Progenitor cell of endocrine pancreas (in vitro differentiated cells): ENCODE measurements at regions not wholly inside any gene's neighbourhood (a gene's known extent, or its start where the extent isn't known, plus 50 kb on each side); places are given as distances from the start of the nearest gene placed in this dataset.

ENCODE experiments used
- DNase-seq: peaks from one replicate; pipeline ENCODE4 v3.0.0; 2021; ENCODE audit warnings: low spot score; ENCODE audit not compliant: unreplicated experiment
- H3K27ac Mint-ChIP-seq: 2 replicates; pipeline ENCODE4 v1.8.0; 2021; ENCODE audit warnings: mild to moderate bottlenecking, moderate library complexity, mixed read lengths
- H3K27me3 Mint-ChIP-seq: 2 replicates; pipeline ENCODE4 v1.8.0; 2021; ENCODE audit warnings: mixed read lengths
- H3K36me3 Mint-ChIP-seq: 2 replicates; pipeline ENCODE4 v1.8.0; 2022; ENCODE audit warnings: mixed read lengths; ENCODE audit not compliant: insufficient read depth
- H3K4me1 Mint-ChIP-seq: 2 replicates; pipeline ENCODE4 v1.8.0; 2021; ENCODE audit warnings: low read depth, mixed read lengths
- H3K4me3 Mint-ChIP-seq: 2 replicates; pipeline ENCODE4 v1.8.0; 2021; ENCODE audit warnings: low read depth, mild to moderate bottlenecking, moderate library complexity, mixed read lengths
- H3K9me3 Mint-ChIP-seq: 2 replicates; pipeline ENCODE4 v1.8.0; 2021; ENCODE audit warnings: low read depth, mixed read lengths
- TF ChIP-seq, protein P1 (sequence below): fragments of 200-600 bp; sonication (generic); IDR thresholded peaks from one replicate; pipeline ENCODE4 v1.5.0; 2021; ENCODE audit warnings: antibody characterized with exemption, mild to moderate bottlenecking; ENCODE audit not compliant: unreplicated experiment

DNA sequence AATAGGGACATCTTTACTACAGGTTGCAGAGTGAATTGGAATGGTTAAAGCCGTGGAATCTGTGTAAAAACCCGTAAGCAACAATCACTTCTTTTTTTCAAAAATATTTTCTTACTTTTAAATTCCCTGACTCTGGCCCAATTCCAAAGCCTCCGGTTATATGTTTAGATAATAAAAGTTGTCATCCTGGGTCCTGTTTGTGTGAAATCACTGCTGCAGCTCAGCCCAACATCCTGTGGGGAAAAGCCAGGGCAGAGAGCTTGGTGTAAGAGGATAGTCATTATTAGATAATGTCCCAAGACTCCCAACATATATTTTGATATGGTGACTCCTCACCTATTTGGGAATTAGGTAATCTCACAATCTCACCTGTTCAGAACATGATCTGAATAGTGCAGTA, 586.0 kb upstream of the BRINP1 start:
- Mint-ChIP-seq H3K9me3 (no peaks in the 10 kb centered on the region), H3K27me3 (no peaks in the 10 kb centered on the region)
- TF ChIP-seq, protein P1, sequence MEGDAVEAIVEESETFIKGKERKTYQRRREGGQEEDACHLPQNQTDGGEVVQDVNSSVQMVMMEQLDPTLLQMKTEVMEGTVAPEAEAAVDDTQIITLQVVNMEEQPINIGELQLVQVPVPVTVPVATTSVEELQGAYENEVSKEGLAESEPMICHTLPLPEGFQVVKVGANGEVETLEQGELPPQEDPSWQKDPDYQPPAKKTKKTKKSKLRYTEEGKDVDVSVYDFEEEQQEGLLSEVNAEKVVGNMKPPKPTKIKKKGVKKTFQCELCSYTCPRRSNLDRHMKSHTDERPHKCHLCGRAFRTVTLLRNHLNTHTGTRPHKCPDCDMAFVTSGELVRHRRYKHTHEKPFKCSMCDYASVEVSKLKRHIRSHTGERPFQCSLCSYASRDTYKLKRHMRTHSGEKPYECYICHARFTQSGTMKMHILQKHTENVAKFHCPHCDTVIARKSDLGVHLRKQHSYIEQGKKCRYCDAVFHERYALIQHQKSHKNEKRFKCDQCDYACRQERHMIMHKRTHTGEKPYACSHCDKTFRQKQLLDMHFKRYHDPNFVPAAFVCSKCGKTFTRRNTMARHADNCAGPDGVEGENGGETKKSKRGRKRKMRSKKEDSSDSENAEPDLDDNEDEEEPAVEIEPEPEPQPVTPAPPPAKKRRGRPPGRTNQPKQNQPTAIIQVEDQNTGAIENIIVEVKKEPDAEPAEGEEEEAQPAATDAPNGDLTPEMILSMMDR = no peak

DNA sequence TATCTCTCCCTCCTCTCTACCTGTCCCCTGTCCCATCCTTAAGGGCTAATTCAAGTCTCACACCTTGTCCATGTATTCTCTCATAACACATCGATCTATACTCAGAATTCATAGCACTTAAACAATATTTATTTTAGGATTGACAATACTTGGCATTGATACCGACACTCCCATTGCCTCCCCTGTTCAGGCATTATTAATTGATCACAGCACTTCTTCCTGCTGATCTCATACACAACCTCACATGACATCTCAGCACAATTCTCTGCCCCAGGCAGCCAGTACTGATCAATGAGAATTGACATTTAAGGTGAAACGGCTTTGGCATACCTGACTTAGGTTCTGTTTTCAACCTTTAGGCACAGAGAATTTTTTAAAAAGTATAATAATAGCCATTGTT, 582.4 kb upstream of the BRINP1 start:
- TF ChIP-seq, protein P1 = no peak
- Mint-ChIP-seq H3K36me3 (no peaks in the 10 kb centered on the region), H3K4me3 (no peak overlapping the region), H3K4me1 (no peaks in the 10 kb centered on the region), H3K27ac (no peak overlapping the region), H3K9me3 (no peaks in the 10 kb centered on the region), H3K27me3 (no peaks in the 10 kb centered on the region)
- DNase-seq = no peak

More for the DNA sequence above, 586.0 kb upstream of the BRINP1 start:
- Mint-ChIP-seq H3K4me3 (no peak overlapping the region), H3K4me1 (no peaks in the 10 kb centered on the region), H3K36me3 (no peaks in the 10 kb centered on the region), H3K27ac (no peak overlapping the region)
- DNase-seq = no peak

DNA sequence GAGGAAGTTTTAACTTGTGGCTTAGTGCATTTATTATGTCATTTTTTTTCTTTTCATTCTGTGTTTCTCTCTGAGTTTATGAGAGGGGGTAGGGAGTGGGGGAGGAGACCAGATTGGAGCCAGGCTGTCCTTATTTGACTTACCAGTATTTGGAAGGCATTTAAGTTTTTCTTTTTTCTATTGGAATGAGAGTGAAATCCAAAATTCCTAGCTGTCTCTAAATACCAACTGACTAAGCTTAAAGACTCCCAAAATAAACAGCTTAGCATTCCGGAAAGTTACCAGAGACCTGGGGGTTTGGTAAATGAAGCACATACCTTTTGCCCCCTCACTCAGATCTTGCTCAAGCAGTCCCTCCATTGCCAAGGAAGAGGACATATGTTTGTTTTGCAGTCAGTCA, 581.9 kb upstream of the BRINP1 start:
- TF ChIP-seq, protein P1 = no peak
- Mint-ChIP-seq H3K27ac (no peak overlapping the region), H3K9me3 (no peaks in the 10 kb centered on the region), H3K4me1 (no peaks in the 10 kb centered on the region), H3K4me3 (no peak overlapping the region), H3K27me3 (no peaks in the 10 kb centered on the region), H3K36me3 (no peaks in the 10 kb centered on the region)
- no peak for DNase-seq

- TF ChIP-seq, protein P1 = no peak
- no peak overlapping the region for H3K4me3 Mint-ChIP-seq
- no peak overlapping the region for H3K27ac Mint-ChIP-seq
- no peaks in the 10 kb centered on the region for H3K4me1 Mint-ChIP-seq
- DNase-seq = no peak
- H3K9me3 Mint-ChIP-seq = no peaks in the 10 kb centered on the region
- no peaks in the 10 kb centered on the region for H3K36me3 Mint-ChIP-seq
- H3K27me3 Mint-ChIP-seq = no peaks in the 10 kb centered on the region
Measured at GRCh38 chr9:119945686-119946085, 576.5 kb upstream of the BRINP1 start.

DNA sequence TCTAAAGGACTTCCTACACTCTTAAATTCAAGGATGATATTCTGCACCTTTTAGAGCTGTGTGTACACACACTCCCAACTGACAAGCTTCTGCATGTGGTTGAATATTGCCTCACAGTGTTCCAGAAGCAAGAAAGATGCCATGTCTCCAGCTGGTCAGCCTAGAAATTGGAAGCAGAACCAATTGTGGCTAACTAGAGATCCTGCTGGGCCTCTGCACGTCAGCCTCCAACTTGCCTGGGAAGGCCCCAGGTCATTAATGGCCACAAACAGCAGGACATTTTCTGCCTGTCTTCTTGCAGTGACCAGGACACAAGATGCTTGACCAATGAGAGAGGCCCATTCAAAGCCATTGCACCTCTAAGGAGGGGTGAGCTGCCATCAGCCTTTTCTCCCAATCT, 571.9 kb upstream of the BRINP1 start:
- H3K4me1 Mint-ChIP-seq = no peaks in the 10 kb centered on the region
- H3K9me3 Mint-ChIP-seq = no peaks in the 10 kb centered on the region
- TF ChIP-seq, protein P1 = no peak
- H3K27me3 Mint-ChIP-seq = no peaks in the 10 kb centered on the region
- no peak overlapping the region for H3K27ac Mint-ChIP-seq
- no peak for DNase-seq
- no peaks in the 10 kb centered on the region for H3K36me3 Mint-ChIP-seq
- no peak overlapping the region for H3K4me3 Mint-ChIP-seq

- no peaks in the 10 kb centered on the region for H3K4me1 Mint-ChIP-seq
- TF ChIP-seq, protein P1 = no peak
- H3K27ac Mint-ChIP-seq = no peak overlapping the region
- no peak for DNase-seq
- H3K9me3 Mint-ChIP-seq = no peaks in the 10 kb centered on the region
- H3K27me3 Mint-ChIP-seq = no peaks in the 10 kb centered on the region
- H3K4me3 Mint-ChIP-seq = no peak overlapping the region
- no peaks in the 10 kb centered on the region for H3K36me3 Mint-ChIP-seq
Measured at GRCh38 chr9:119938871-119939270, 569.6 kb upstream of the BRINP1 start.
